OCI-LY3 (cell line): ENCODE measurements at regions not wholly inside any gene's neighbourhood (a gene's known extent, or its start where the extent isn't known, plus 50 kb on each side); places are given as distances from the start of the nearest gene placed in this dataset.
"Not testable (repeated sequence)": the region's sequence is repeated elsewhere in the genome, so short reads cannot be mapped to it uniquely, and the experiment has no call there.

Experiments used
- H2AFZ ChIP-seq: fragments of 200-600, 300-600 bp; shearing (Covaris generic); 2 replicates; pipeline ENCODE4 v1.6.0; 2014; ENCODE audit warnings: antibody characterized with exemption, low read depth, low read length
- H3K27ac ChIP-seq: fragments of 200-600, 300-600 bp; sonication (generic); 2 replicates; pipeline ENCODE4 v1.5.1; 2014; ENCODE audit warnings: mild to moderate bottlenecking, low read length, moderate library complexity, mixed read lengths
- H3K27me3 ChIP-seq: fragments of 200-600, 300-600 bp; sonication (generic); 2 replicates; pipeline ENCODE4 v1.6.1; 2014; ENCODE audit warnings: low read depth, low read length, mixed read lengths
- H3K36me3 ChIP-seq: fragments of 200-600, 300-600 bp; sonication (generic); replicated peaks from 2 replicates; pipeline ENCODE3; 2014; ENCODE audit warnings: low read depth, low read length, mixed read lengths
- H3K4me1 ChIP-seq: fragments of 300-600, 200-600 bp; sonication (generic); 2 replicates; pipeline ENCODE4 v1.6.1; 2014; ENCODE audit warnings: low read length, mixed read lengths
- H3K4me2 ChIP-seq: fragments of 200-600, 300-600 bp; sonication (generic); 2 replicates; pipeline ENCODE4 v1.6.1; 2014; ENCODE audit warnings: low read length, mixed read lengths
- H3K4me3 ChIP-seq: fragments of 300-600, 200-600 bp; sonication (generic); 2 replicates; pipeline ENCODE4 v1.5.1; 2014; ENCODE audit warnings: antibody characterized with exemption, mild to moderate bottlenecking, low read length, moderate library complexity
- H3K79me2 ChIP-seq: fragments of 300-600, 200-600 bp; shearing (Covaris generic); 2 replicates; pipeline ENCODE4 v1.6.1; 2014; ENCODE audit warnings: mild to moderate bottlenecking, low read length, mixed read lengths
- H3K9ac ChIP-seq: fragments of 300-600, 200-600 bp; shearing (Covaris generic); 2 replicates; pipeline ENCODE4 v1.6.0; 2014; ENCODE audit warnings: mild to moderate bottlenecking, low read length, moderate library complexity
- H3K9me3 ChIP-seq: fragments of 200-600, 300-600 bp; shearing (Covaris generic); 2 replicates; pipeline ENCODE4 v1.6.1; 2014; ENCODE audit warnings: low read length, mixed read lengths; ENCODE audit not compliant: insufficient read depth
- H4K20me1 ChIP-seq: fragments of 200-600, 300-600 bp; sonication (generic); 2 replicates; pipeline ENCODE4 v1.6.1; 2016; ENCODE audit warnings: low read length, mixed read lengths; ENCODE audit not compliant: insufficient read depth
- EZH2phosphoT487 ChIP-seq: fragments of 200-600 bp; shearing (Covaris generic); IDR thresholded peaks from 2 replicates; pipeline ENCODE4 v1.6.1; 2018; ENCODE audit warnings: antibody characterized with exemption, mixed run types, low read depth
- TF ChIP-seq, protein P1 (sequence below): fragments of 200-600, 300-600 bp; sonication (generic); IDR thresholded peaks from 2 replicates; pipeline ENCODE4 v1.5.1; 2014; ENCODE audit warnings: antibody characterized with exemption, low read length, low read depth

DNA sequence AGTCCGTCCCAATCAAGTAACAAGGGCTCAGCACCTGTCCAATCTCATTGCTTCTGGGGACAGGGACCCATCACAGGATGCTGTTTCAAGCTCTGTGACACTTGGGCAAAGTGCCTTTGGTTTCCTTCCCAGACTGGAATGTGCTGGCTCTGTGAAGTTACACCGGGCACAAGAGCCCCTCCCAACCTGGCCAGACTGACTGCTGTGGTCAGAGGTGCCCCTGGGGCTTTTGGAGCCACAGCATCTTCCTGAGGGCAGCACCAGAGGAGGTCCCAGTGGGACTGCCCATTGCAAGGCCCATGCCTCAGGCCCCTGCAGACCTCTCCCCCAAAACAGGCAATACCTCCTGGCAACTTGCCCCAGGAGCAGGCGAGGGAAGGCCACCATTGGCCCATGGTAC is 155.2 kb upstream of the GRK3 start:
- Histone ChIP-seq H3K9ac (no peak overlapping the region), H3K36me3 (no peaks in the 10 kb centered on the region), H2AFZ (no peak overlapping the region), H3K27me3 (no peaks in the 10 kb centered on the region), H3K4me2 (no peak overlapping the region), H3K9me3 (no peaks in the 10 kb centered on the region), H3K4me3 (no peak overlapping the region), H3K27ac (no peak overlapping the region), H3K79me2 (peaks cover 10% of the 10 kb centered on the region), H3K4me1 (peaks cover 3% of the 10 kb centered on the region; the same call in 1 of the 2 replicates), H4K20me1 (peaks cover under 1% of the 10 kb centered on the region; the same call in 1 of the 2 replicates)
- no peak for TF ChIP-seq EZH2phosphoT487
- TF ChIP-seq, protein P1, sequence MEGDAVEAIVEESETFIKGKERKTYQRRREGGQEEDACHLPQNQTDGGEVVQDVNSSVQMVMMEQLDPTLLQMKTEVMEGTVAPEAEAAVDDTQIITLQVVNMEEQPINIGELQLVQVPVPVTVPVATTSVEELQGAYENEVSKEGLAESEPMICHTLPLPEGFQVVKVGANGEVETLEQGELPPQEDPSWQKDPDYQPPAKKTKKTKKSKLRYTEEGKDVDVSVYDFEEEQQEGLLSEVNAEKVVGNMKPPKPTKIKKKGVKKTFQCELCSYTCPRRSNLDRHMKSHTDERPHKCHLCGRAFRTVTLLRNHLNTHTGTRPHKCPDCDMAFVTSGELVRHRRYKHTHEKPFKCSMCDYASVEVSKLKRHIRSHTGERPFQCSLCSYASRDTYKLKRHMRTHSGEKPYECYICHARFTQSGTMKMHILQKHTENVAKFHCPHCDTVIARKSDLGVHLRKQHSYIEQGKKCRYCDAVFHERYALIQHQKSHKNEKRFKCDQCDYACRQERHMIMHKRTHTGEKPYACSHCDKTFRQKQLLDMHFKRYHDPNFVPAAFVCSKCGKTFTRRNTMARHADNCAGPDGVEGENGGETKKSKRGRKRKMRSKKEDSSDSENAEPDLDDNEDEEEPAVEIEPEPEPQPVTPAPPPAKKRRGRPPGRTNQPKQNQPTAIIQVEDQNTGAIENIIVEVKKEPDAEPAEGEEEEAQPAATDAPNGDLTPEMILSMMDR: no peak

DNA sequence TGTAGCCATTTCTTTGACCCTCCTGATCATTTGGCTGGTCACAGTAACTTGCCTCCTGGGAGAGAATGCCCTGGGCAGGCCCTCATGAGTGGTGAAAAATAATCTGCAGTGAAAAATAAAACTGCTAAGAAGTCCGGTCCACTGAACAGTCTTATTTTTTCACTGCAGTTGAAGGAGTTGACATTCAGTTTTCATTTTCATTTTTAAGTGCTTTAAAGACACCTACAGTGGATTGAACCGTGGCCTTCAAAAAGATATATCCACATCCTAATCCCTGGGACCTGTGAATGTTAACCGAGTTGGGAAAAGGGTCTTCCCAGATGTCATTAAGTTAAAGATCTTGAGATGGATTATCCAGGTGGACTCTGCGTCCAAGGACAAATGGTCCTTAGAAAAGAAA is 153.6 kb upstream of the GRK3 start:
- H3K4me3 ChIP-seq: no peak overlapping the region
- H3K4me2 ChIP-seq: no peak overlapping the region
- no peaks in the 10 kb centered on the region for H3K36me3 ChIP-seq
- no peak overlapping the region for H3K27ac ChIP-seq
- H2AFZ ChIP-seq: no peak overlapping the region
- no peaks in the 10 kb centered on the region for H3K9me3 ChIP-seq
- TF ChIP-seq, protein P1: no peak
- no peak for TF ChIP-seq EZH2phosphoT487
- H3K4me1 ChIP-seq: peaks cover 1% of the 10 kb centered on the region; the same call in 1 of the 2 replicates
- no peak overlapping the region for H3K9ac ChIP-seq
- H4K20me1 ChIP-seq: no peaks in the 10 kb centered on the region
- no peaks in the 10 kb centered on the region for H3K79me2 ChIP-seq
- H3K27me3 ChIP-seq: no peaks in the 10 kb centered on the region

DNA sequence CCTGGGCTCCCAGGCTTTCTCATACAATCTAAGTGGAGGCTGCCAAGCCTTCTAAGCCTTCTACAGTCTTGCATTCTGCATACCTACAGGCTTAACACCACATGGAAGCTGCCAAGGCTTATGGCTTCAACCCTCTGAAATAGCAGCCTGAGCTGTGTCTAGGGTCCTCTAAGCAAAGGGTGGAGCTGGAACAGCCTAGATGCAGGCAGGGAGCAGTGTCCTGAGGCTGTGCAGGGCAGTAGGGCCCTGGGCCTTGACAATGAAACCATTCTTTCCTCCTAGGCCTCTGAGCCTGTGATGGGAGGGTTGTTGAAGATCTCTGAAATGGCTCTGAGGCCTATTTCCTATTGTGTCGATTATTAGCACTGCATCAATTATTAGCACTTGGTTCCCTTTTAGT is 150.9 kb upstream of the GRK3 start:
- no peaks in the 10 kb centered on the region for H3K79me2 ChIP-seq
- H3K9me3 ChIP-seq: no peaks in the 10 kb centered on the region
- H3K27ac ChIP-seq: no peak overlapping the region
- H3K27me3 ChIP-seq: no peaks in the 10 kb centered on the region
- H3K36me3 ChIP-seq: no peaks in the 10 kb centered on the region
- no peak overlapping the region for H2AFZ ChIP-seq
- H3K4me1 ChIP-seq: peaks cover 13% of the 10 kb centered on the region
- no peak overlapping the region for H3K4me2 ChIP-seq
- no peaks in the 10 kb centered on the region for H4K20me1 ChIP-seq
- no peak overlapping the region for H3K4me3 ChIP-seq
- TF ChIP-seq EZH2phosphoT487: no peak
- TF ChIP-seq, protein P1: no peak
- H3K9ac ChIP-seq: no peak overlapping the region

DNA sequence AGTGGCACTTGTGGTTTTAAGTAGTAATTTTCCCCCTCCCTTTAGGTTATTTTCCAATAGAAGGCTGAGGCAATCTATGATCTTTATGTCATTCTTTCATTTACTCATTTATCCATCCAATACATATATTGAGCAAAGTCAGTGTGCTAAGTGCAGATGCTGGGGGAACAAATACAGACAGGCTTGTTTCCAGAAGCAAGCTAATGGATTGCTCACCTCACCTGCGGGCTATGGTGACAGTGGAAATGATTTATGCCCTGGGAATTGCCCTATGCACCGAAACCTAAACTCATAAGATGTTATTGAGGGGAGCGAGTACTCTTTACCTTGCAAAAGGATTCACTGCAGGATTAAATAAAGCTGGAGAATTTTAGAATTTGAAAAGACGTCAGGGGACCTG is 148.7 kb upstream of the GRK3 start:
- not testable (repeated sequence) for H3K36me3 ChIP-seq, H3K27ac ChIP-seq, H3K4me2 ChIP-seq, H3K9ac ChIP-seq, H4K20me1 ChIP-seq, H3K27me3 ChIP-seq, H3K9me3 ChIP-seq, H3K4me3 ChIP-seq, H3K79me2 ChIP-seq, H2AFZ ChIP-seq
- H3K4me1 ChIP-seq: peaks cover 28% of the 10 kb centered on the region

DNA sequence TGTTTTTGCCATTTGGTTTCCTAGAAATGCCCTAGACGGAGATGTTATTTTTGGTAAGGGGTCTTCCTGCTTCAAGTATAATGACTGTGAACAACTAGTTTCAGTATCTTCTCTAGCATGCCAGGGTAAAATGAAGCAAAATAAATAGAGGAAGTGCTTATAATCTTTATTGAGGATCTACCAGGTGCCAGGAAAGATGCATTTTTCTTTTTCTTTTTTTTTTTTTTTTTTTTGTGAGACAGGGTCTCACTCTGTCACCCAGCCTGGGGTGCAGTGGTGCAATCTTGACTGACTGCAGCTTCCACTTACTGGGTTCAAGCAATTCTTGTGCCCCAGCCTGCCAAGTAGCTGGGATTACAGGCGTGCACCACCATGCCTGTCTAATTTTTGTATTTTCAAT is 146.6 kb upstream of the GRK3 start:
- not testable (repeated sequence) for H3K36me3 ChIP-seq, H3K9ac ChIP-seq, H3K79me2 ChIP-seq, H3K9me3 ChIP-seq, H3K27ac ChIP-seq, H3K27me3 ChIP-seq, H4K20me1 ChIP-seq, H3K4me3 ChIP-seq, H2AFZ ChIP-seq
- Histone ChIP-seq H3K4me1 (peaks cover 28% of the 10 kb centered on the region), H3K4me2 (peak overlapping the region; percentile 89; the same call in 1 of the 2 replicates)
